KMS-11 (cell line): ENCODE measurements at regions not wholly inside any gene's neighbourhood (a gene's known extent, or its start where the extent isn't known, plus 50 kb on each side); places are given as distances from the start of the nearest gene placed in this dataset.

Experiments
- H2AFZ ChIP-seq: fragments of 200-600 bp; sonication (generic); 2 replicates; pipeline ENCODE4 v1.6.1; 2016; ENCODE audit warnings: antibody characterized with exemption, mixed run types, low read depth
- H3K27ac ChIP-seq: fragments of 200-600 bp; sonication (generic); 2 replicates; pipeline ENCODE4 v1.6.1; 2016; ENCODE audit warnings: mild to moderate bottlenecking, mixed run types
- H3K27me3 ChIP-seq: fragments of 200-600 bp; sonication (generic); 2 replicates; pipeline ENCODE4 v1.6.1; 2017; ENCODE audit warnings: mild to moderate bottlenecking, low read depth, mixed run types, moderate library complexity; ENCODE audit not compliant: insufficient read depth
- H3K36me3 ChIP-seq: fragments of 200-600 bp; sonication (generic); 2 replicates; pipeline ENCODE4 v1.6.1; 2017; ENCODE audit warnings: mild to moderate bottlenecking, mixed run types; ENCODE audit not compliant: insufficient read depth
- H3K4me1 ChIP-seq: fragments of 200-600 bp; sonication (generic); 2 replicates; pipeline ENCODE4 v1.6.1; 2016; ENCODE audit warnings: mild to moderate bottlenecking, low read depth, mixed run types; ENCODE audit not compliant: poor library complexity, severe bottlenecking
- H3K4me2 ChIP-seq: fragments of 200-600 bp; sonication (generic); 2 replicates; pipeline ENCODE4 v1.7.0; 2016; ENCODE audit warnings: mild to moderate bottlenecking, mixed run types
- H3K4me3 ChIP-seq: fragments of 200-600 bp; sonication (generic); IDR thresholded peaks from 2 replicates; pipeline ENCODE4 v1.6.1; 2017; ENCODE audit warnings: low read depth, low read length, mixed read lengths; ENCODE audit not compliant: insufficient read depth
- H3K79me2 ChIP-seq: fragments of 200-600 bp; sonication (generic); 2 replicates; pipeline ENCODE4 v1.6.1; 2016; ENCODE audit warnings: low read depth, mixed run types; ENCODE audit not compliant: insufficient read depth
- H3K9ac ChIP-seq: fragments of 200-600 bp; sonication (generic); 2 replicates; pipeline ENCODE4 v1.6.1; 2016; ENCODE audit warnings: mild to moderate bottlenecking, mixed run types
- H4K20me1 ChIP-seq: fragments of 200-600 bp; sonication (generic); 2 replicates; pipeline ENCODE4 v1.6.1; 2016; ENCODE audit warnings: mild to moderate bottlenecking, mixed run types; ENCODE audit not compliant: insufficient read depth
- CTCF ChIP-seq: fragments of 200-600 bp; sonication (generic); conservative IDR thresholded peaks from 2 replicates; pipeline ENCODE4 v1.6.1; 2017; ENCODE audit warnings: low read depth, mild to moderate bottlenecking, antibody characterized with exemption, low read length, moderate library complexity, mixed read lengths

DNA sequence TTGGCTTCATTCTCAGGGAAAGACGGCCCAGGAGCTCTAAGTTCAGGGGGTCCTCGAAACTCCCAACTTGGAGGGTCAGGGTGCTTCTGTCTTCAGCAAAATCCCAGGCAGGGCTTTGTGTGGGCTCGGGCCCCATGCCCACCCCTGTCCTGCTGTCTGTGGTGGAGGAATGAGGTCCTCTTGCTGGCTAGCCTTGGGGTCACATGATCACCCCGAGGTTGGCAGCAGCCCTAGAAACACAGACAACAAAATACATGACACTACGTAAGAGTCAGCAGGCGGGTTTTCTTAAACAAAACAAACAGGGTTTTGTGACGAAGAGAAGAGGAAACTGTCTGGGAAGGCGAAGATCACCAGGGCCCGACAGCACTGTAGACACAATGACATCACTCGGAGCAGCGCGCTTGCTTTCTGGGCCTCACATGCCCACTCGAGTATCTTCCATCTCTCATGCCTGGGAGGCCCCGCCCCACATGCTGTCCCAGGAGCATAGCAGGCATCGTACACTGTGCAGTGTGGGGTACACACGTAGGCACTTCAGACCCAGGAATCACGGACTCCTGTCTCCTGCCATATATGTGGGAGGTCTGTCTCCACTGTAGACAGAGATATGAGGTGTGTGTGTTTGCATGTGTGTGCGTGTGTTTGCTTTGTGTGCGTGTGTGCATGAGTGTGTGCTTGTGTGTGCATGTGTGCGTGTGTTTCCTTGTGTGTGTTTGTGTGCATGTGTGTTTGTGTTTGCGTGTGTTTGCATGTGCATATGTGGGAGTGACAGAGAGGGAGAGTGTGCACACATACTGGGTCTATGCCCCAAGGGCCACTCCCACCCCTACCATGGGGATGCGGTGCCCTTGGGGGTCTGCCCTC is 94.7 kb downstream of the SIK1 start:
- TF ChIP-seq CTCF: no peak
- Histone ChIP-seq H3K9ac (no peak overlapping the region), H3K27ac (no peak overlapping the region), H4K20me1 (no peaks in the 10 kb centered on the region), H3K4me1 (no peaks in the 10 kb centered on the region), H2AFZ (no peak overlapping the region), H3K27me3 (no peaks in the 10 kb centered on the region), H3K36me3 (no peaks in the 10 kb centered on the region), H3K4me3 (no peak overlapping the region), H3K4me2 (no peak overlapping the region), H3K79me2 (no peaks in the 10 kb centered on the region)

DNA sequence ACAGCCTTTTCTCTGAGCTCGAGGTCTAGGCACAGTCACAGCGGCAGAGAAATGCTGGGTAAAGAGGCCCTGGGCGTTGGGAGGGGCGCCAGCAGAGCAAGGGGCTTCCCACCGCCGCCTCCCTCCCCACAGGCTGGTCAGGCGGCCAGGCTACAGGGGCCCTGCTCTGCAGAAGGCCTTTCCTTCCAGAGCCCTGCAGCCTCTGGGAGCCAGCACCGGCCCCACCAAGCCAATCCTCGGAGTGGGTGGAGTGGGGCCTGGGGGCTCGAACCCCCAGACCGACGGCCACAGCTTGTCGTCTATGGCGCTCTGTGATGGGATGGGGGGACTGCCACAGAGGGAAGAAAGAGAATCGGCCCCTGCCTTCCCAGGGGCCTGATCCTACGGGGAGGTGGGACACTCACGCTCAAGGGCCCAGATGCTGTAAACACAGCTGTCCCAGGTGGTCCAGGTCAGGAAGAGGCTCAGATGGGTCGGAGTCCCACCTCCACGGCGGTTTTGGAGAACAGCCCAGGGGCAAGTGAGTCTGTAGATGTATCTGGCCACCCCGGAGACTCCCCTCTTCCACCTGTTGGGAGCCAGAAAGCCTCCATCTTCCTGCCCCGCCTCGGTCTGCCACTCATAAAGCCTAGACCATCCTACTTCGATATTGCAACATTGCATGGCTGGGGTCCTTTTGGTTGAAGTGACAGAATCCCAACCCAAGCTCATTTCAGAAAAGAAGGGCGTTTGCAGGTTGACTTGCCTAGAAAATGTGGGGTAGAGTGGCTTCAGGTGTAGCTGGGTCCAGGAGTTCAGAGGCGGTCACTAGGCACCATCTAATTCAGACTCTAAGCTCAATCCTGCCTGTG is 95.6 kb downstream of the SIK1 start:
- Histone ChIP-seq H3K79me2 (no peaks in the 10 kb centered on the region), H3K9ac (no peak overlapping the region), H2AFZ (no peak overlapping the region), H4K20me1 (no peaks in the 10 kb centered on the region), H3K4me1 (no peaks in the 10 kb centered on the region), H3K36me3 (no peaks in the 10 kb centered on the region), H3K27ac (no peak overlapping the region), H3K4me2 (no peak overlapping the region), H3K4me3 (no peak overlapping the region), H3K27me3 (no peaks in the 10 kb centered on the region)
- no peak for TF ChIP-seq CTCF

GRCh38 chr21:43330306-43330881 is 96.5 kb downstream of the SIK1 start:
- Histone ChIP-seq H3K27me3 (no peaks in the 10 kb centered on the region), H3K4me1 (no peaks in the 10 kb centered on the region), H4K20me1 (no peaks in the 10 kb centered on the region), H3K4me2 (no peak overlapping the region), H3K4me3 (no peak overlapping the region), H2AFZ (no peak overlapping the region), H3K27ac (no peak overlapping the region), H3K9ac (no peak overlapping the region), H3K36me3 (no peaks in the 10 kb centered on the region), H3K79me2 (no peaks in the 10 kb centered on the region)
- no peak for TF ChIP-seq CTCF

DNA sequence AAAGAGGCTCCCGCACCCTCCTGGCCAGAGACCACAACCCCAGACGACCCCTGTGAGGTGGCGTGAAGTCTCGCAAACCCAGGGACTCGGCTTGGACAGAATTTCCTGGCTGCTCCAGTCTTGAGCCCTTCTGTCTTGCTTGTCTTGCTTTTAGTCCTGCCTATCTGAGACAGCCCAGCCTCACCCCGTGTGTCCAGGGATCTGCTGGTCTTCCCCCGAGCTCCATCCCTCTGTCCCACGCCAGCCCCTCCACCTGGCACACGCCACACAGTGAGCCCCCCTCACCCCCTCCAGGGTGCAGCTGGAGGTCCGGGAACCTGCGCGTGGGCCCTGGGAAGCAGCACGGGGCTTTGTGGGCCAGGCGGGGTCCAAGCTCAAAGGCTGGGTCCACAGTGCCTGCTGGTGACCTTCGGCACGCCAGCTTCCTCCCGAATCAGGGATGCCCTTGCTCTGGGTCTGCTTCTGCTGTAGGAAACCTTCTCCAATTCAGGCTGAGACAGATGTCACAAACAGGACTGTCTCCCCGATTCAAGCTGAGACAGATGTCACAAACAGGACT is 97.1 kb downstream of the SIK1 start:
- H3K36me3 ChIP-seq: no peaks in the 10 kb centered on the region
- no peaks in the 10 kb centered on the region for H4K20me1 ChIP-seq
- H3K4me2 ChIP-seq: no peak overlapping the region
- H2AFZ ChIP-seq: no peak overlapping the region
- no peak overlapping the region for H3K4me3 ChIP-seq
- no peaks in the 10 kb centered on the region for H3K27me3 ChIP-seq
- no peak overlapping the region for H3K9ac ChIP-seq
- H3K27ac ChIP-seq: no peak overlapping the region
- H3K79me2 ChIP-seq: no peaks in the 10 kb centered on the region
- TF ChIP-seq CTCF: no peak
- H3K4me1 ChIP-seq: no peaks in the 10 kb centered on the region
